GM10248 (cell line): ENCODE measurements at regions not wholly inside any gene's neighbourhood (a gene's known extent, or its start where the extent isn't known, plus 50 kb on each side); places are given as distances from the start of the nearest gene placed in this dataset.

Experiments
- CTCF ChIA-PET: fragments of 300-600 bp; sonication (Branson Sonifier 250); formaldehyde crosslinking; extraction: SDS; loops from one replicate; lab custom pipeline; 2021; ENCODE audit warnings: antibody characterized with exemption; lab: Yijun Ruan, JAX
- POLR2A ChIA-PET: fragments of 350-650 bp; sonication (Branson Sonifier 250); formaldehyde crosslinking; extraction: SDS; loops from one replicate; lab custom pipeline; 2020; ENCODE audit warnings: antibody characterized with exemption; lab: Yijun Ruan, JAX
- DNase-seq: peaks from one replicate; pipeline ENCODE4 v3.0.0; 2012; ENCODE audit errors: extremely low spot score
- CTCF ChIP-seq: IDR thresholded peaks from 2 replicates; pipeline ENCODE4 v1.5.1; 2012; ENCODE audit warnings: mild to moderate bottlenecking, low read depth; ENCODE audit errors: extremely low read depth, missing control alignments, control extremely low read depth

GRCh38 chr11:11182261-11182660, 170.8 kb downstream of the CSNK2A3 start:
- ChIA-PET POLR2A (no interaction called here), CTCF (interaction anchor here (1.3 kb wide), 1 partner anchor 11 kb away, joined by 5 read pairs; no protein-coding TSS in a partner anchor)
- DNase-seq = no peak
- no peak for TF ChIP-seq CTCF

GRCh38 chr11:11178671-11179638, 174.1 kb downstream of the CSNK2A3 start:
- POLR2A ChIA-PET = no interaction called here
- DNase-seq = no peak
- CTCF ChIA-PET = interaction anchor here (1.1 to 1.7 kb wide), 4 partner anchors 8 to 23 kb away, joined by 3 to 5 read pairs (median 4); no protein-coding TSS in a partner anchor
- TF ChIP-seq CTCF = no peak

- DNase-seq = no peak
- POLR2A ChIA-PET = interaction anchor here (0.7 kb wide), 1 partner anchor 493 kb away, joined by 6 read pairs; no protein-coding TSS in a partner anchor
- CTCF ChIA-PET = interaction anchor here (0.6 to 1.5 kb wide), 2 partner anchors 15 kb away, joined by 3 to 5 read pairs; no protein-coding TSS in a partner anchor
- TF ChIP-seq CTCF = no peak
These were observed 175.8 kb downstream of the CSNK2A3 start for GRCh38 chr11:11177156-11177808.

GRCh38 chr11:11173316-11174025, 179.6 kb downstream of the CSNK2A3 start:
- no peak for TF ChIP-seq CTCF
- POLR2A ChIA-PET = no interaction called here
- CTCF ChIA-PET = interaction anchor here (0.9 to 2.2 kb wide), 7 partner anchors 11 to 380 kb away, joined by 3 to 6 read pairs (median 4); no protein-coding TSS in a partner anchor
- no peak for DNase-seq

- POLR2A ChIA-PET = no interaction called here
- DNase-seq = peak; percentile 54
- CTCF ChIA-PET = interaction anchor here (1.0 to 1.6 kb wide), 3 partner anchors 11 to 238 kb away, joined by 3 to 5 read pairs (median 5); no protein-coding TSS in a partner anchor
- no peak for TF ChIP-seq CTCF
These were observed 181.2 kb downstream of the CSNK2A3 start for GRCh38 chr11:11171854-11172253.
